OCI-LY1 (cell line): ENCODE measurements at regions not wholly inside any gene's neighbourhood (a gene's known extent, or its start where the extent isn't known, plus 50 kb on each side); places are given as distances from the start of the nearest gene placed in this dataset.

ENCODE experiments used
- EZH2 ChIP-seq: fragments of 200-600 bp; sonication (generic), shearing (Covaris generic); IDR thresholded peaks from 2 replicates; pipeline ENCODE4 v1.8.0; 2017; ENCODE audit warnings: borderline replicate concordance, mixed run types, mild to moderate bottlenecking, antibody characterized with exemption, low read length, moderate library complexity, mixed read lengths
- TF ChIP-seq, protein P1 (sequence below): fragments of 200-600 bp; sonication (generic), shearing (Covaris generic); IDR thresholded peaks from 2 replicates; pipeline ENCODE4 v1.5.1; 2017; ENCODE audit warnings: mild to moderate bottlenecking, antibody characterized with exemption, low read length, moderate library complexity, mixed read lengths

DNA sequence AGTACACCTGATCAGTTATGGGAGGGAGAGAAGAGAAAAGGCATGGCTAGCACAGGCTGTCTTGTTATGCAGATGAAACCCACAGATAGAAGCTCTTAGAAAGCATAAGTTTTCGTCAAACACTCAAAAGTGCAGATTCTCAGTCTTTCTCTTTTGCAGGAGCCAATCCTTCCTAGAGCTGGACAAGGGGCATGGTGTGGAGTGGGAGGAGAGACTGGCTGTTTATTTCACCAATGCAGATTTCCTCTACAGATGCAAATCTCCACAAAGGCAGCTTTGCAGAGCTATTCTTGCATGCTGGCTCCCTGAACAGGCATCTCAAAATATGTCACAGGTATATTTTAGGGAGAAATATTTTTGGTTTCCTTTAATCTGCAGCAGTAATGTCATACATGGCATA lies 1400.7 kb downstream of the CDH8 start:
- TF ChIP-seq, protein P1, sequence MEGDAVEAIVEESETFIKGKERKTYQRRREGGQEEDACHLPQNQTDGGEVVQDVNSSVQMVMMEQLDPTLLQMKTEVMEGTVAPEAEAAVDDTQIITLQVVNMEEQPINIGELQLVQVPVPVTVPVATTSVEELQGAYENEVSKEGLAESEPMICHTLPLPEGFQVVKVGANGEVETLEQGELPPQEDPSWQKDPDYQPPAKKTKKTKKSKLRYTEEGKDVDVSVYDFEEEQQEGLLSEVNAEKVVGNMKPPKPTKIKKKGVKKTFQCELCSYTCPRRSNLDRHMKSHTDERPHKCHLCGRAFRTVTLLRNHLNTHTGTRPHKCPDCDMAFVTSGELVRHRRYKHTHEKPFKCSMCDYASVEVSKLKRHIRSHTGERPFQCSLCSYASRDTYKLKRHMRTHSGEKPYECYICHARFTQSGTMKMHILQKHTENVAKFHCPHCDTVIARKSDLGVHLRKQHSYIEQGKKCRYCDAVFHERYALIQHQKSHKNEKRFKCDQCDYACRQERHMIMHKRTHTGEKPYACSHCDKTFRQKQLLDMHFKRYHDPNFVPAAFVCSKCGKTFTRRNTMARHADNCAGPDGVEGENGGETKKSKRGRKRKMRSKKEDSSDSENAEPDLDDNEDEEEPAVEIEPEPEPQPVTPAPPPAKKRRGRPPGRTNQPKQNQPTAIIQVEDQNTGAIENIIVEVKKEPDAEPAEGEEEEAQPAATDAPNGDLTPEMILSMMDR = no peak
- TF ChIP-seq EZH2 = no peak
